ENCODE measurements at regions not wholly inside any gene's neighbourhood (a gene's known extent, or its start where the extent isn't known, plus 50 kb on each side); places are given as distances from the start of the nearest gene placed in this dataset.
A peak's percentile ranks its signal among the peaks of the same experiment; 100 is the strongest.
"Not testable (repeated sequence)": the region's sequence is repeated elsewhere in the genome, so short reads cannot be mapped to it uniquely, and the experiment has no call there.

GRCh38 chr17:30624180-30624579 is 147.0 kb downstream of the GOSR1 start:
- DNase-seq; ATAC-seq; H3K4me3 ChIP-seq; H3K27me3 ChIP-seq; H3K27ac ChIP-seq; H3K4me1 ChIP-seq; H3K9me3 ChIP-seq; intact Hi-C loops (cut with DNase I): not testable (repeated sequence)
- peaks cover 12% of the 10 kb centered on the region for H3K36me3 ChIP-seq

GRCh38 chr17:30609682-30610081 is 132.5 kb downstream of the GOSR1 start:
- H3K4me3 ChIP-seq; DNase-seq; H3K4me1 ChIP-seq; H3K9me3 ChIP-seq; H3K27ac ChIP-seq; H3K27me3 ChIP-seq; intact Hi-C loops (cut with DNase I); H3K36me3 ChIP-seq; ATAC-seq: not testable (repeated sequence)

- intact Hi-C loops (cut with DNase I): no loop called here
- ATAC-seq (no peak), DNase-seq (no peak)
- Histone ChIP-seq H3K27me3 (no peaks in the 10 kb centered on the region), H3K27ac (no peak overlapping the region), H3K4me1 (peaks cover 14% of the 10 kb centered on the region), H3K9me3 (no peaks in the 10 kb centered on the region), H3K4me3 (no peak overlapping the region), H3K36me3 (no peaks in the 10 kb centered on the region)
- no peak for TF ChIP-seq CTCF (IDR thresholded peaks at IDR 0.05)
These were observed 128.3 kb downstream of the GOSR1 start for GRCh38 chr17:30605523-30605922.

- DNase-seq (no peak), ATAC-seq (no peak)
- TF ChIP-seq CTCF (IDR thresholded peaks at IDR 0.05): no peak
- intact Hi-C loops (cut with DNase I): no loop called here
- Histone ChIP-seq H3K4me3 (no peak overlapping the region), H3K4me1 (peaks cover 14% of the 10 kb centered on the region), H3K27me3 (no peaks in the 10 kb centered on the region), H3K36me3 (no peaks in the 10 kb centered on the region), H3K9me3 (no peaks in the 10 kb centered on the region), H3K27ac (no peak overlapping the region)
These were observed 127.8 kb downstream of the GOSR1 start for GRCh38 chr17:30605027-30605426.

GRCh38 chr17:30602396-30602795 is 125.2 kb downstream of the GOSR1 start:
- ATAC-seq; intact Hi-C loops (cut with DNase I); H3K27me3 ChIP-seq; H3K27ac ChIP-seq; DNase-seq; H3K36me3 ChIP-seq; H3K9me3 ChIP-seq: not testable (repeated sequence)
- peak overlapping the region; percentile 23 for H3K4me3 ChIP-seq
- H3K4me1 ChIP-seq: peaks cover 14% of the 10 kb centered on the region

- Histone ChIP-seq H3K4me1 (peaks cover 14% of the 10 kb centered on the region), H3K4me3 (peak overlapping the region; percentile 23)
- intact Hi-C loops (cut with DNase I); H3K27ac ChIP-seq; DNase-seq; H3K36me3 ChIP-seq; H3K9me3 ChIP-seq; H3K27me3 ChIP-seq; ATAC-seq: not testable (repeated sequence)
These were observed 124.8 kb downstream of the GOSR1 start for GRCh38 chr17:30601984-30602383.

- intact Hi-C loops (cut with DNase I): no loop called here
- Histone ChIP-seq H3K9me3 (no peaks in the 10 kb centered on the region), H3K27me3 (no peaks in the 10 kb centered on the region), H3K27ac (peak overlapping the region; percentile 96), H3K36me3 (no peaks in the 10 kb centered on the region), H3K4me3 (peak overlapping the region; percentile 63), H3K4me1 (peaks cover 14% of the 10 kb centered on the region)
- no peak for TF ChIP-seq CTCF (IDR thresholded peaks at IDR 0.05)
- ATAC-seq (peak; percentile 20), DNase-seq (peak; percentile 74)
These were observed 123.8 kb downstream of the GOSR1 start for GRCh38 chr17:30600830-30601494.

Data from upper lobe of right lung (tissue), 1 donor.